Kidney (tissue), 13 donors: ENCODE measurements at regions not wholly inside any gene's neighbourhood (a gene's known extent, or its start where the extent isn't known, plus 50 kb on each side); places are given as distances from the start of the nearest gene placed in this dataset.
"Not testable (repeated sequence)": the region's sequence is repeated elsewhere in the genome, so short reads cannot be mapped to it uniquely, and the experiment has no call there.

Experiments
- DNase-seq, 5 donors: peaks; one replicate each; pipeline ENCODE4 v3.0.0-alpha.2; 2013 to 2020
- FAIRE-seq: peaks from 2 replicates; lab custom pipeline; 2012; peaks lifted over from hg19 to GRCh38; lab: Jason Lieb, UNC
- H3K27ac ChIP-seq, 2 donors: one replicate each; pipeline ENCODE4 v1.7.0; 2013; ENCODE audit warnings: low read depth in 2 of 2, low read length in 2 of 2, inconsistent platforms in 1 of 2
- H3K27me3 ChIP-seq: one replicate; pipeline ENCODE4 v1.7.1; 2013; ENCODE audit warnings: low read length, inconsistent platforms; ENCODE audit not compliant: control insufficient read depth, insufficient read depth
- H3K36me3 ChIP-seq, 3 donors: one replicate each; pipeline versions ENCODE4 v1.7.0 to v1.7.1; 2013; ENCODE audit warnings: low read length in 3 of 3, control low read depth in 1 of 3, inconsistent platforms in 1 of 3; ENCODE audit not compliant: insufficient read depth in 3 of 3, control insufficient read depth in 2 of 3
- H3K4me1 ChIP-seq, 3 donors: one replicate each; pipeline versions ENCODE4 v1.7.0 to v1.7.1; 2013; ENCODE audit warnings: low read length in 3 of 3, inconsistent platforms in 1 of 3, low read depth in 1 of 3; ENCODE audit not compliant: control insufficient read depth in 2 of 3, insufficient read depth in 2 of 3
- H3K4me3 ChIP-seq, 3 donors: one replicate each; pipeline versions ENCODE4 v1.7.0 to v1.8.1; 2013; ENCODE audit warnings: low read length in 3 of 3, control low read depth in 1 of 3, inconsistent platforms in 1 of 3
- H3K9ac ChIP-seq, 3 donors: one replicate each; pipeline versions ENCODE4 v1.7.0 to v1.7.1; 2013; ENCODE audit warnings: low read length in 3 of 3, control low read depth in 1 of 3, inconsistent platforms in 1 of 3
- H3K9me3 ChIP-seq, 3 donors: one replicate each; pipeline versions ENCODE4 v1.7.0 to v1.7.1; 2013; ENCODE audit warnings: low read length in 3 of 3, control low read depth in 1 of 3, inconsistent platforms in 1 of 3; ENCODE audit not compliant: control insufficient read depth in 2 of 3, insufficient read depth in 1 of 3
- intact Hi-C: fragments of 100-400 bp; cut with DNase I; formaldehyde crosslinking; loops from one replicate; pipeline ENCODE4 v1.11.1; 2022
- TF ChIP-seq, protein P1 (sequence below): IDR thresholded peaks from 3 replicates; pipeline ENCODE4 v1.5.1; 2012; ENCODE audit warnings: mild to moderate bottlenecking, moderate library complexity, borderline replicate concordance; ENCODE audit not compliant: insufficient read depth; ENCODE audit errors: extremely low read depth
- donor health status: control.
- donor health status: control.
- donor health status: control.
- donor health status: control.
- donor health status: control.
- donor health status: DM: yes; HTN: yes; CAD: no.
- donor health status: Normal renal cell carcinoma (clear cell type).

DNA sequence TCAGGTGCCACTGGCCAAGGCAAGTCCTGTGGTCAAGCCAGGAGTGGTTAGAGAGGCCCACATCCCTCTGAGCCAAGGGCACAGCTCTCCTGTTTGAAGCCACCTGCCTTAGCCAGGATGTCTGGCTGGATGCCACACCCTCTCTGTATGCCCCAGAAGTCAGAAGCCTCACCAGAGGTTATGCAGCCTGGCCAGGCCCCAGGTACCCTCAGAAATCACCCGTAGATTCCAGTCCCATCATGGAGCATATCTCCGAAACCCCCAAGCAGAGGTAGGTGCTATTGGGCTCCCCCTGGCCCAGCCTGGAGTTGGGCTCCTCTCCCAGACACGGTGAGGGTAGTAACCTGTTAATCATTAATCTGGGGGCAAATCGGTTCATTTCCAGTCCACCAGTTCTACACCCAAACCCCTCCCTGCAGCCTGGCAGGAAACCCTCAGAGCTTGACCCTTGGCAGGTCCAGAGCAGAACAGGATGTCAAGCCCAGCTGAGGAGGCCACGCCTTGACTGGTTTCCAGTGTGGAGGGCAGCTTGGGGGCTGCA, 60.6 kb upstream of the TMEM97 start:
- Histone ChIP-seq H3K9ac (no peak overlapping the region), H3K4me1 (peaks cover 0 to 17% (median 15%) of the 10 kb centered on the region in 3 donors), H3K4me3 (no peak overlapping the region), H3K27me3 (no peaks in the 10 kb centered on the region), H3K27ac (peak overlapping the region; percentile 41 to 67), H3K36me3 (no peaks in the 10 kb centered on the region), H3K9me3 (peaks cover 0 to 8% (median 0%) of the 10 kb centered on the region in 3 donors)
- TF ChIP-seq, protein P1, sequence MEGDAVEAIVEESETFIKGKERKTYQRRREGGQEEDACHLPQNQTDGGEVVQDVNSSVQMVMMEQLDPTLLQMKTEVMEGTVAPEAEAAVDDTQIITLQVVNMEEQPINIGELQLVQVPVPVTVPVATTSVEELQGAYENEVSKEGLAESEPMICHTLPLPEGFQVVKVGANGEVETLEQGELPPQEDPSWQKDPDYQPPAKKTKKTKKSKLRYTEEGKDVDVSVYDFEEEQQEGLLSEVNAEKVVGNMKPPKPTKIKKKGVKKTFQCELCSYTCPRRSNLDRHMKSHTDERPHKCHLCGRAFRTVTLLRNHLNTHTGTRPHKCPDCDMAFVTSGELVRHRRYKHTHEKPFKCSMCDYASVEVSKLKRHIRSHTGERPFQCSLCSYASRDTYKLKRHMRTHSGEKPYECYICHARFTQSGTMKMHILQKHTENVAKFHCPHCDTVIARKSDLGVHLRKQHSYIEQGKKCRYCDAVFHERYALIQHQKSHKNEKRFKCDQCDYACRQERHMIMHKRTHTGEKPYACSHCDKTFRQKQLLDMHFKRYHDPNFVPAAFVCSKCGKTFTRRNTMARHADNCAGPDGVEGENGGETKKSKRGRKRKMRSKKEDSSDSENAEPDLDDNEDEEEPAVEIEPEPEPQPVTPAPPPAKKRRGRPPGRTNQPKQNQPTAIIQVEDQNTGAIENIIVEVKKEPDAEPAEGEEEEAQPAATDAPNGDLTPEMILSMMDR = no peak
- peak; percentile 59 to 90 (median 74) for DNase-seq
- intact Hi-C loops = no loop called here
- FAIRE-seq = no peak

DNA sequence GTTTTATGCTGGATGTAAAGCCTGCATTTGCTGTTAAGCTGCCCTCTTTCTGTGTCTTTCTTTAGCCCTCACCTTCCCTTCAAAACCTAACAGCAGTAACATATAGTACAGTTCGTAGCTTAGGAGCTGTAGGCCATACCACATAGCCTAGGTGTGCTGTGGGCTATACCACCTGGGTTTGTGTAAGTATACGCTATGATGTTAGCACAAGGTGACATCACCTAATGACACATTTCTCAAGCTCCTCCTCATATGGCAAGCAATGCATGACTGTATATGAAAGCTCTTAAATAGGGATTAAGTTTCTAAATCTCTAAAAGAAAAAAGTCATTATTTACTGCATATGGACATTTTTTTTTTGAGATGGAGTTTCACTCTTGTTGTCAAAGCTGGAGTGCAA, 57.8 kb upstream of the TMEM97 start:
- DNase-seq = no peak
- Histone ChIP-seq H3K9ac (no peak overlapping the region), H3K9me3 (peaks cover 0 to 8% (median 0%) of the 10 kb centered on the region in 3 donors), H3K27me3 (no peaks in the 10 kb centered on the region), H3K36me3 (no peaks in the 10 kb centered on the region), H3K4me3 (no peak overlapping the region), H3K27ac (no peak overlapping the region), H3K4me1 (peaks cover 0 to 17% (median 15%) of the 10 kb centered on the region in 3 donors)
- FAIRE-seq = no peak
- intact Hi-C loops = no loop called here
- TF ChIP-seq, protein P1 = no peak

DNA sequence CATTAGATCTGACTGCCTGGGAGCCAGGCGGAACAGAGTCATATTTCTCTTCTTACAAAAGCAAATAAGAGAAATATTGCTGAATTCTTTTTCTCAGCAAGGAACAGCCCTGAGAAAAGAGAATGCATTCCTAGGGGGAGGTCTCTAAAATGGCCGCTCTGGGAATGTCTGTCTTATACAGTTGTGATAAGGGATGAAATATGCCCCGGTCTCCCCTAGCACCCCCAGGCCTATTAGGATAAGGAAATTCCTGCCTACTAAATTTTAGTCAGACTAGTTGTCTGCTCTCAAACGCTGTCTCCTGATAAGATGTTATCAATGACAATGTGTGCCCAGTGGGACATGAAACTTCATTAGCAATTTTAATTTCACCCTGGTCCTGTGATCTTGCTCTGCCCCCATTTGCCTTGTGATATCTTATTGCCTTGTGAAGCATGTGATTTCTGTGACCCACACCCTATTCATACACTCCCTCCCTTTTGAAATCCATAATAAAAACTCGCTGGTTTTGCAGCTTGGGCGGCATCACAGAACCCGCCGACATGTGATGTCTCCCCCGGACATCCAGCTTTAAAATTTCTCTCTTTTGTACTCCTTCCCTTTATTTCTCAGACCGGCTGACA, 56.8 kb upstream of the TMEM97 start:
- H3K9ac ChIP-seq, FAIRE-seq, H3K27me3 ChIP-seq, DNase-seq, H3K9me3 ChIP-seq, H3K36me3 ChIP-seq, H3K27ac ChIP-seq, H3K4me3 ChIP-seq, intact Hi-C loops: not testable (repeated sequence)
- peaks cover 0 to 15% (median 13%) of the 10 kb centered on the region in 3 donors for H3K4me1 ChIP-seq

DNA sequence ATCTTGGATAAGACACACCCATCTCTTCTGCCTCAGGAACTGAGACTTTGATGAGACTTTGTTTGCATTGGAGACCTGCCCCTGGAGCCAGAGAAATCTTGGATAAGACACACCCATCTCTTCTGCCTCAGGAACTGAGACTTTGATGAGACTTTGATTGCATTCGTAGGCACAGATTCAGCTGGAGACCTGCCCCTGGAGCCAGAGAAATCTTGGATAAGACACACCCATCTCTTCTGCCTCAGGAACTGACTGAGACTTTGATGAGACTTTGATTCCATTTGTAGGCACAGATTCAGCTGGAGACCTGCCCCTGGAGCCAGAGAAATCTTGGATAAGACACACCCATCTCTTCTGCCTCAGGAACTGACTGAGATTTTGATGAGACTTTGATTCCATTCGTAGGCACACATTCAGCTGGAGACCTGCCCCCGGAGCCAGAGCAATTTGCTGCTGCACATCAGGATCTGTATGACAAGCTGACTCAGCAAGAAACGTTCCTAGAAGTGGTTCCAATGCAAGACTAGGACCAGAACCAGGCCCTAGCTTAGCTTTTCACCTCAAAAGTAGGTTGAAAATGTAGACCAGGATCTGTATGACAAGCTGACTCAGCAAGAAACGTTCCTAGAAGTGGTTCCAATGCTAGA, 54.0 kb upstream of the TMEM97 start:
- H3K9ac ChIP-seq, H3K27me3 ChIP-seq, H3K9me3 ChIP-seq, FAIRE-seq, H3K36me3 ChIP-seq, H3K4me1 ChIP-seq, intact Hi-C loops, H3K4me3 ChIP-seq, DNase-seq, H3K27ac ChIP-seq: not testable (repeated sequence)

DNA sequence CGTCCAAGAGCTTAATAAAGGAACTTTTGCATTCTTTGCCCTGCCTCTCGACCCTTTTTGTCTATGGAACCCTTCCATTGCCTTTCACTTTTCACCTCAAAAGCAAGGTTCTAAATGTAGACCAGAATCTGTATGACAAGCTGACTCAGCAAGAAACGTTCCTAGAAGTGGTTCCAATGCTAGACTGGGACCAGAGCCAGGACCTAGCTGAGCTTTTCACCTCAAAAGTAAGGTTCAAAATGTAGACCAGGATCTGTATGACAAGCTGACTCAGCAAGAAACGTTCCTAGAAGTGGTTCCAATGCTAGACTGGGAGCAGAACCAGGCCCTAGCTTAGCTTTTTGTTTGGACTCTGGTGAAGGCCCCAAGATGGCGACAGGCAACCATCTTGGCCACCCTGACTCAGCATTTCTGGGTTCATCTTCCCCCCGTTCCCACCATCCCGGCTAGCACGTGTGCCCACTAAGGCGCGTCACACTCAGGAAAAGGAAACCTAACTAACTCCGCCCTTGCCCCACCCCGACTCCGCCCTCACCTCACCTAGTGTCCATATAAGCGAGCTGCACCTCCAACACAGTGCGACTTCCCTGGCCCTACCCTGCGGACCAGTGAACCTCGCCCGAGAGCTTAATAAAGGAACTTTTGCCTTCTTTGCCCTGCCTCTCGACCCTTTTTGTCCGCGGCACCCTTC, 53.0 kb upstream of the TMEM97 start:
- H3K9me3 ChIP-seq, FAIRE-seq, H3K27me3 ChIP-seq, DNase-seq, H3K9ac ChIP-seq, H3K27ac ChIP-seq, intact Hi-C loops, H3K4me3 ChIP-seq, H3K4me1 ChIP-seq, H3K36me3 ChIP-seq: not testable (repeated sequence)

DNA sequence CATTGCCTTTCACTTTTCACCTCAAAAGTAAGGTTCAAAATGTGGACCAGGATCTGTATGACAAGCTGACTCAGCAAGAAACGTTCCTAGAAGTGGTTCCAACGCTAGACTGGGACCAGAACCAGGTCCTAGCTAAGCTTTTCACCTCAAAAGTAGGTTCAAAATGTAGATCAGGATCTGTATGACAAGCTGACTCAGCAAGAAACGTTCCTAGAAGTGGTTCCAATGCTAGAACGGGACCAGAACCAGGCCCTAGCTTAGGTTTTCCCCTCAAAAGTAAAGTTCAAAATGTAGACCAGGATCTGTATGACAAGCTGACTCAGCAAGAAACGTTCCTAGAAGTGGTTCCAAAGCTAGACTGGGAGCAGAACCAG, 52.5 kb upstream of the TMEM97 start:
- FAIRE-seq, H3K27me3 ChIP-seq, H3K4me3 ChIP-seq, H3K27ac ChIP-seq, H3K9ac ChIP-seq, intact Hi-C loops, H3K36me3 ChIP-seq, DNase-seq, H3K4me1 ChIP-seq, H3K9me3 ChIP-seq: not testable (repeated sequence)
